Heart left ventricle (tissue), 13 donors: ENCODE measurements at regions not wholly inside any gene's neighbourhood (a gene's known extent, or its start where the extent isn't known, plus 50 kb on each side); places are given as distances from the start of the nearest gene placed in this dataset.

ENCODE experiments used
- POLR2A ChIP-seq, 2 donors: fragments of 450-650 bp; IDR thresholded peaks; one replicate each; pipeline ENCODE4 v1.6.1; 2017; ENCODE audit warnings: antibody characterized with exemption in 2 of 2, mild to moderate bottlenecking in 2 of 2, moderate library complexity in 2 of 2
- TF ChIP-seq, protein P1 (sequence below), 12 donors: fragments of 200-600 bp; sonication (generic) in 4 of 12; IDR thresholded peaks; one replicate each; pipeline versions ENCODE4 v1.5.0 to v1.8.0; 2018 to 2022; ENCODE audit warnings: antibody characterized with exemption in 12 of 12, mild to moderate bottlenecking in 5 of 12
- donor health status: ischemic (EF 13 %, LVEDD 7.1; RV severe dilation, severe dysfunction).
- donor health status: DM: no; HTN: yes; CAD: no.
- donor health status: DM: no; HTN: no; CAD: no.
- donor health status: ischemic (EF 25% LVEDD 6.9; RV normal size, moderate dysfunction).
- donor health status: ischemic (EF 25% LVEDD 5.7; RV mildly dilated, moderate dysfunction).
- donor health status: ischemic (EF 35%, LVEDD 5.7; RV mildly dilated, moderate dysfunction).
- donor health status: nonischemic (EF 11% LVEDD 7.7; RV severe dilation, severe dysfunction).
- donor health status: DM: yes; HTN: yes; CAD: no.
- donor health status: PGD.
- donor health status: ischemic (EF 29% LVEDD 5.4; RV normal size, mild dysfunction).
- donor health status: nonischemic (EF 23%, LVEDD 6.1; RV moderate dilation, normal function).

DNA sequence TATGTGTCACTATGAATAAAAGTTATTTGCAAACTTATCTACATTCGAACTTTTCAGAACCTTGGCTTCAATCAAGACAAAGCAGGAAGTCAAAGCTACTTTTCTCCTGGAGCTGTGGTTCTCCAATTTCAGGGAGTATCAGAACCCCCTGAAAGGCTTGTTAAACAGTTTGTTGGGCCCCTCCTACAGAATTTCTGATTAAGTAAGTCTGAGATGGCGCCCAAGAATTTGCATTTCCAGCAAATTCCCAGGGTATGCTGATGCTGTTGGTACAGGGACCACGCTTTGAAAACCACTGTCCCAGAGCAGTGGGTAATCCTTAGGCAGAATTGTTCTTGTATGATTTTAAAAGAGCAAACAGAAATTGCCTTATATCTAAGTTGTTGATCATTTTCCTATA is 189.9 kb upstream of the KCNG1 start:
- TF ChIP-seq, protein P1, sequence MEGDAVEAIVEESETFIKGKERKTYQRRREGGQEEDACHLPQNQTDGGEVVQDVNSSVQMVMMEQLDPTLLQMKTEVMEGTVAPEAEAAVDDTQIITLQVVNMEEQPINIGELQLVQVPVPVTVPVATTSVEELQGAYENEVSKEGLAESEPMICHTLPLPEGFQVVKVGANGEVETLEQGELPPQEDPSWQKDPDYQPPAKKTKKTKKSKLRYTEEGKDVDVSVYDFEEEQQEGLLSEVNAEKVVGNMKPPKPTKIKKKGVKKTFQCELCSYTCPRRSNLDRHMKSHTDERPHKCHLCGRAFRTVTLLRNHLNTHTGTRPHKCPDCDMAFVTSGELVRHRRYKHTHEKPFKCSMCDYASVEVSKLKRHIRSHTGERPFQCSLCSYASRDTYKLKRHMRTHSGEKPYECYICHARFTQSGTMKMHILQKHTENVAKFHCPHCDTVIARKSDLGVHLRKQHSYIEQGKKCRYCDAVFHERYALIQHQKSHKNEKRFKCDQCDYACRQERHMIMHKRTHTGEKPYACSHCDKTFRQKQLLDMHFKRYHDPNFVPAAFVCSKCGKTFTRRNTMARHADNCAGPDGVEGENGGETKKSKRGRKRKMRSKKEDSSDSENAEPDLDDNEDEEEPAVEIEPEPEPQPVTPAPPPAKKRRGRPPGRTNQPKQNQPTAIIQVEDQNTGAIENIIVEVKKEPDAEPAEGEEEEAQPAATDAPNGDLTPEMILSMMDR (IDR thresholded peaks at IDR 0.05): no peak
- no peak for TF ChIP-seq POLR2A (IDR thresholded peaks at IDR 0.05)
